HPDE6-E6E7 (cell line): ENCODE measurements at regions not wholly inside any gene's neighbourhood (a gene's known extent, or its start where the extent isn't known, plus 50 kb on each side); places are given as distances from the start of the nearest gene placed in this dataset.

Experiments
- DNase-seq: peaks from one replicate; pipeline ENCODE4 v3.0.0; 2011; ENCODE audit warnings: missing footprints; ENCODE audit errors: extremely low spot score

- DNase-seq = no peak
Measured at GRCh38 chr6:14731611-14732010, 514.3 kb upstream of the JARID2 start.

GRCh38 chr6:14732226-14732843 lies 513.5 kb upstream of the JARID2 start:
- no peak for DNase-seq

- peak; percentile 96 for DNase-seq
Measured at GRCh38 chr6:14732844-14733757, 512.8 kb upstream of the JARID2 start.

- DNase-seq = no peak
Measured at GRCh38 chr6:14734052-14734415, 511.8 kb upstream of the JARID2 start.

- DNase-seq = no peak
Measured at GRCh38 chr6:14734416-14735340, 511.2 kb upstream of the JARID2 start.

DNA sequence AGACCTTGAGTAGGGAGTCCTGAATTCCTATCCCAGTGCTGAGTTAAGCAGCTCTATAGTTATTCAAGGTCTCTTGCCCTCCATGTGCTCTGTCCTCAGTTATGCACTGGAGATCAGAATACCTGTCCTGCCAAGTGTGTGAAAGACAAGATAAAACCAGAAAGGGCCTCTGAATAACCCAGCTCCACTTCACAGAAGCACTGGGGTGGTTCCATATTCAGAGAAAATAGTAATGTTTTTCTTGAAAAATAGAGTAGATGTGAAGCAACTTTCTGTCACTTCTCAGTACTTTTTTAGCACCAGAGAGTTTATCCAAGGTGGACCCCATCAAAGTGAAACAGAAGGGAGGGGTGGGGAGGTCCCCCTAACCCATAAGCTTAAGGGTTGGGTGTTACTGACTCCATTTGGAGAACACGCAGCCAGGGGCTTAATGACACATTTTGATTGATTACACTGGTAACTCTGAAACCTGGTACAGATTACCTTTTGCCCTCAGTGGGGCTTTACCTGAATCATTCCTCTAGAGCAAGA lies 509.8 kb upstream of the JARID2 start:
- no peak for DNase-seq

GRCh38 chr6:14736554-14736953 lies 509.3 kb upstream of the JARID2 start:
- no peak for DNase-seq

DNA sequence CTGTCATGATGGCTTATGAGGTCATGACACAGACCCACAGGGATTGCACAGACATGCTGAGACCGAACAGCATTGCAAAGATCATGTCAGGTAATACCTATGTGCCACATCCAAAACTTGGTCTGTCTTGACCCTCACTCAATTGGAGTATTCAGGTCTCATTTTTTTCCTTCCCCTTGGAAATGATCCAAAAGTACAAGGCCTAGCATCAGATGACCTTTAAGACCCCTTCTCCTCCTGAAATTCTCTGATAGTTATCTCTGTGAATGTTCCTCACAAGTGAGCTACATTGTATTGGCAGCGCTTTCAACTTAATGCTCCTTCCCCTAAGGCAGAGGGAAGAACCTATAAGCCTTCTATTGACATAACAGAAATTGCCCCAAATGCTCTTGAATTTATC lies 507.4 kb upstream of the JARID2 start:
- no peak for DNase-seq

GRCh38 chr6:14738933-14739332 lies 506.9 kb upstream of the JARID2 start:
- no peak for DNase-seq

DNA sequence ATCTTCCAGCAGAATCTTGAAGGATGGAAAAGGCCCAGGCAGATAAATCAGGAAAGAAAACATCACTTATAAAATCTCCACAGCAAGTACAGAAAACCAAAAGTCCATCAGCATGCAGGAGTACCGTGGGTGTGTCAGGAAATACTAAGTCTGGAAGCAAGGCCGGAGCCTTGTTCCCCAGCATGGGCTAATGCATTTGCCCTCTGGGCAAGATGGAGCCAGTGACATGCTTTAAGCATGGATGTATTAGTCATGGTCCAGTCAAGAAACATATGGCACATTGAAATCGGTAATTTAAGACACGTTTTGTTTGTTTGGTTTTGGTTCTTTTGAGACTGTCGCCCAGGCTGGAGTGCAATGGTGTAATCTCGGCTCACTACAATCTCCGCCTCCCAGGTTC lies 506.0 kb upstream of the JARID2 start:
- no peak for DNase-seq

- no peak for DNase-seq
Measured at GRCh38 chr6:14742171-14742570, 503.7 kb upstream of the JARID2 start.

DNA sequence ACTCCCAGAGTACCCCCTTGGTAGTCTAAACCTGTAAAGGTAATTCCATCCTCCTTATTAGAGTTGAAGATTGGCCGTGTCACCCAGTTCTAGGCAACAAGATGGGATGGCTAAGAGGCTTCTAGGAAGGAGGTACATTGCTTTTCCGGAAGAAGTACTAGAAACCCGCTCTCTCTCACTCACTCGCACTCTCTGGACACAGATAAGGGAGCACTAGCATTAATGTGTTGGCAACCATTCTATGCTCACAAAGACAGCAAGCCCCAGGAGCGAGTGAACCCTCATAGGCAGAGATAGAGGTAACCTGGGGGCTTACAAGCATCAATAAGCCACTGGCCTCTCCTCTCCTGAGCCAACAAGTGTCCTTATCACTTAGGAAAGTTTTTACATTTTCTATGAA lies 503.2 kb upstream of the JARID2 start:
- DNase-seq = no peak

GRCh38 chr6:14743144-14743473 lies 502.8 kb upstream of the JARID2 start:
- no peak for DNase-seq

- DNase-seq = peak; percentile 89
Measured at GRCh38 chr6:14743474-14744211, 502.2 kb upstream of the JARID2 start.

GRCh38 chr6:14744212-14744556 lies 501.7 kb upstream of the JARID2 start:
- DNase-seq = no peak

DNA sequence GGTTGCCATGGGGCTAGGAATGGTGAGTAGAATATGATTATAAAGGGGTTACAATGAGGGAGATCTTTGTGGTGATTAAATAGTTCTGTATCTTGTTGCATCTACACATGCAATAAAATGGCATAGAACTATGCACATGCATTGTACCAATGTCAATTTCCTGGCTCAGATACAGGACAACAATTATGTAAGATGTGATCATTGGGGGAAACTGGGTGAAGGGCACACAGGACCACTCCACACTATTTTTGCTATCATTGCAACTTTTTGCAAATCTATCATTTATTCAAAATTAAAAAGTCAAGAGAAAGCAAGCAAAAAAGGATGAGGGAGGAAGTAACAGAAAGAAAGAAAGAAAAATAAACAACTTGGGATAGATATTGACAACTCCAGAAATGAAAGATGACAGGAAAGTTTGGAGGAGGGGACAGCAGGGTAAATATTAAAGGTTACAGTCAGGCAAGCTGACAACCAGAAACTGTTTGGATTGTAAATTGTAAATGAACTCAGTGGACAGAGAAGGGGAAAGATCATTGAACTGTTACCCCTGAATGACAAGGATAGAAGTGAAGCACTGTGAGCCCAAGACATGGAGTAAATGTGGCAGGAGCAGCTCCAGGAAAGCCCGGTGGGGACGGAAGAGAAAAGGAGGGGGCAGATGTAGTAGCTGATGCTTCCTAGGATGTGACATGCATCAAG lies 499.6 kb upstream of the JARID2 start:
- no peak for DNase-seq

DNA sequence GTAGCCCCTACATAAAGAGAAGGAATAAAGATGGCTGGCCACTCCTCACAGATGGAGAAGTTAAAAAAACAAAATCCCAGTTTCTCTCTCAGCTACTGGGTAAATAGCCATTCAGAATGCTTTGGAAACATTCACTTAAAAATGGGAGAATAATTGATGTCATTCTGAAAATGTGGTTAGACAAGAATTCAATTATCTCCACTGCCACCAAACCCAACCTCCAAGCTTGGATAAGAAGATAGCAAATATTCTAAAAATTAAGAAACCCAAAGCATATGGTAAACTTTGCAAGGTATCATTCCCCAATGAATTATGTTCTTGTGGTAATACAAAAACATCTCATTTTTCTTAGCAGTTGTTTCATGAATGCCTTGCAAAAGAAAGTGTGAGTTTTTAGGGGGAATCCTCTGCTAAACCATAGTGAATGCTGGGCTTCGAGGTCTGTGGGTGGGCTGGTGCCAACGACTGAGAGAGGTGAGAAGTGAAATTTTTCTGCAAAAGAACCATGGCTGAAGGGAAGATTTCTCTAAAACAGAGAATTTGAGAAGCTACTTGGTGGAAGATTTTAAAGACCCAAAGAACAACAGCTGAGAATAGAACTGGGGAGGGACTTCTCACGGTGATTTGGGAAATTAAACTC lies 497.9 kb upstream of the JARID2 start:
- DNase-seq = no peak

- DNase-seq = no peak
Measured at GRCh38 chr6:14748679-14749078, 497.2 kb upstream of the JARID2 start.

GRCh38 chr6:14750059-14750661 lies 495.7 kb upstream of the JARID2 start:
- DNase-seq = no peak

- DNase-seq = no peak
Measured at GRCh38 chr6:14751645-14752175, 494.2 kb upstream of the JARID2 start.
